CD4-positive, CD25-positive, alpha-beta regulatory T cell (primary cell): ENCODE measurements at regions not wholly inside any gene's neighbourhood (a gene's known extent, or its start where the extent isn't known, plus 50 kb on each side); places are given as distances from the start of the nearest gene placed in this dataset.

Experiments
- ATAC-seq, 2 donors: fragments of 150-1000 bp; cut with Tn5 transposase; one replicate each; pipeline ENCODE4 v1.10.0; 2021; ENCODE audit warnings: low read depth in 2 of 2, moderate number of reproducible peaks in 2 of 2, moderate library complexity in 1 of 2
- DNase-seq, 3 donors: peaks; one replicate each; pipeline versions ENCODE4 v3.0.0 to v3.0.0-alpha.2; 2012 to 2022; ENCODE audit warnings: mixed read lengths in 1 of 3
- H3K27ac ChIP-seq: one replicate; pipeline ENCODE4 v1.7.0; 2013; ENCODE audit warnings: mild to moderate bottlenecking, low read length; ENCODE audit not compliant: insufficient read depth, poor library complexity, severe bottlenecking
- H3K27me3 ChIP-seq: one replicate; pipeline ENCODE4 v1.7.0; 2013; ENCODE audit warnings: low read length; ENCODE audit not compliant: control insufficient read depth, insufficient read depth
- H3K36me3 ChIP-seq: one replicate; pipeline ENCODE4 v1.7.0; 2013; ENCODE audit warnings: mild to moderate bottlenecking, low read length, moderate library complexity; ENCODE audit not compliant: control insufficient read depth, insufficient read depth
- H3K4me1 ChIP-seq: 2 replicates; pipeline ENCODE4 v1.7.0; 2013; ENCODE audit warnings: mild to moderate bottlenecking, low read length; ENCODE audit not compliant: insufficient read depth, control insufficient read depth, poor library complexity, severe bottlenecking
- H3K4me3 ChIP-seq: one replicate; pipeline ENCODE4 v1.7.0; 2013; ENCODE audit warnings: low read depth, mild to moderate bottlenecking, low read length, moderate library complexity
- H3K9me3 ChIP-seq, 2 experiments: 1 replicate in 1 of 2; 2 replicates in 1 of 2; pipeline ENCODE4 v1.7.0; 2013; ENCODE audit warnings: low read length in 2 of 2, mild to moderate bottlenecking in 1 of 2, moderate library complexity in 1 of 2; ENCODE audit not compliant: control insufficient read depth in 2 of 2
- H3K27ac Mint-ChIP-seq, 3 donors: one replicate each; pipeline ENCODE4 v1.8.0; 2020 to 2022; ENCODE audit warnings: mild to moderate bottlenecking in 3 of 3, mixed read lengths in 3 of 3, moderate library complexity in 2 of 3
- H3K27me3 Mint-ChIP-seq: one replicate; pipeline ENCODE4 v1.8.0; 2022; ENCODE audit warnings: mild to moderate bottlenecking, mixed read lengths
- H3K36me3 Mint-ChIP-seq: one replicate; pipeline ENCODE4 v1.8.0; 2020; ENCODE audit warnings: mixed read lengths
- H3K4me1 Mint-ChIP-seq, 4 donors: one replicate each; pipeline ENCODE4 v1.8.0; 2020 to 2022; ENCODE audit warnings: mixed read lengths in 4 of 4, mild to moderate bottlenecking in 1 of 4
- H3K4me3 Mint-ChIP-seq, 4 donors: one replicate each; pipeline ENCODE4 v1.8.0; 2020 to 2022; ENCODE audit warnings: mild to moderate bottlenecking in 4 of 4, mixed read lengths in 4 of 4, moderate library complexity in 3 of 4
- H3K9me3 Mint-ChIP-seq, 7 donors: one replicate each; pipeline ENCODE4 v1.8.0; 2020 to 2022; ENCODE audit warnings: mixed read lengths in 7 of 7, mild to moderate bottlenecking in 3 of 7, moderate library complexity in 2 of 7

- H3K27ac Mint-ChIP-seq: no peak overlapping the region
- H3K9me3 Mint-ChIP-seq: peaks cover 2 to 18% (median 5%) of the 10 kb centered on the region in 7 donors
- H3K27me3 Mint-ChIP-seq: no peaks in the 10 kb centered on the region
- H3K36me3 Mint-ChIP-seq: no peaks in the 10 kb centered on the region
- no peak overlapping the region for H3K4me3 Mint-ChIP-seq
- no peak overlapping the region for H3K4me3 ChIP-seq
- H3K36me3 ChIP-seq: no peaks in the 10 kb centered on the region
- no peak overlapping the region for H3K27ac ChIP-seq
- no peaks in the 10 kb centered on the region for H3K9me3 ChIP-seq
- H3K4me1 Mint-ChIP-seq: no peaks in the 10 kb centered on the region
- H3K4me1 ChIP-seq: no peaks in the 10 kb centered on the region
- H3K27me3 ChIP-seq: no peaks in the 10 kb centered on the region
- no peak for ATAC-seq
- DNase-seq: no peak
Observed at GRCh38 chr6:153781306-153781705, 257.7 kb upstream of the OPRM1 start.

GRCh38 chr6:153780011-153780410 lies 259.0 kb upstream of the OPRM1 start:
- Mint-ChIP-seq H3K4me1 (no peaks in the 10 kb centered on the region), H3K4me3 (no peak overlapping the region), H3K27ac (no peak overlapping the region), H3K27me3 (no peaks in the 10 kb centered on the region), H3K9me3 (peaks cover 0 to 12% (median 7%) of the 10 kb centered on the region in 7 donors), H3K36me3 (no peaks in the 10 kb centered on the region)
- Histone ChIP-seq H3K4me1 (no peaks in the 10 kb centered on the region), H3K36me3 (no peaks in the 10 kb centered on the region), H3K4me3 (no peak overlapping the region), H3K9me3 (no peaks in the 10 kb centered on the region), H3K27ac (no peak overlapping the region), H3K27me3 (no peaks in the 10 kb centered on the region)
- DNase-seq: no peak
- no peak for ATAC-seq

GRCh38 chr6:153778216-153778615 lies 260.8 kb upstream of the OPRM1 start:
- no peak overlapping the region for H3K27ac Mint-ChIP-seq
- no peak overlapping the region for H3K4me3 Mint-ChIP-seq
- Histone ChIP-seq H3K4me3 (no peak overlapping the region), H3K36me3 (no peaks in the 10 kb centered on the region), H3K9me3 (no peaks in the 10 kb centered on the region), H3K27ac (no peak overlapping the region), H3K27me3 (no peaks in the 10 kb centered on the region), H3K4me1 (no peaks in the 10 kb centered on the region)
- no peak for ATAC-seq
- H3K36me3 Mint-ChIP-seq: no peaks in the 10 kb centered on the region
- H3K4me1 Mint-ChIP-seq: no peaks in the 10 kb centered on the region
- no peaks in the 10 kb centered on the region for H3K27me3 Mint-ChIP-seq
- DNase-seq: no peak
- peaks cover 0 to 12% (median 7%) of the 10 kb centered on the region in 7 donors for H3K9me3 Mint-ChIP-seq

GRCh38 chr6:153771577-153771976 lies 267.5 kb upstream of the OPRM1 start:
- Histone ChIP-seq H3K9me3 (no peaks in the 10 kb centered on the region), H3K4me1 (no peaks in the 10 kb centered on the region), H3K36me3 (no peaks in the 10 kb centered on the region), H3K4me3 (no peak overlapping the region), H3K27me3 (no peaks in the 10 kb centered on the region), H3K27ac (no peak overlapping the region)
- Mint-ChIP-seq H3K9me3 (peaks cover 0 to 7% (median 0%) of the 10 kb centered on the region in 7 donors), H3K36me3 (no peaks in the 10 kb centered on the region), H3K4me1 (no peaks in the 10 kb centered on the region), H3K27ac (no peak overlapping the region), H3K27me3 (no peaks in the 10 kb centered on the region), H3K4me3 (no peak overlapping the region)
- DNase-seq (no peak), ATAC-seq (no peak)

- Mint-ChIP-seq H3K9me3 (peaks cover 0 to 8% (median 1%) of the 10 kb centered on the region in 7 donors), H3K4me3 (no peak overlapping the region), H3K27me3 (no peaks in the 10 kb centered on the region), H3K4me1 (no peaks in the 10 kb centered on the region), H3K27ac (no peak overlapping the region), H3K36me3 (no peaks in the 10 kb centered on the region)
- Histone ChIP-seq H3K9me3 (no peaks in the 10 kb centered on the region), H3K27ac (no peak overlapping the region), H3K4me1 (no peaks in the 10 kb centered on the region), H3K27me3 (no peaks in the 10 kb centered on the region), H3K36me3 (no peaks in the 10 kb centered on the region), H3K4me3 (no peak overlapping the region)
- DNase-seq: no peak
- no peak for ATAC-seq
Observed at GRCh38 chr6:153767127-153767526, 271.9 kb upstream of the OPRM1 start.

- H3K4me1 Mint-ChIP-seq: no peaks in the 10 kb centered on the region
- H3K4me3 ChIP-seq: no peak overlapping the region
- no peak overlapping the region for H3K27ac ChIP-seq
- H3K9me3 ChIP-seq: no peaks in the 10 kb centered on the region
- H3K36me3 ChIP-seq: no peaks in the 10 kb centered on the region
- ATAC-seq (no peak), DNase-seq (no peak)
- no peak overlapping the region for H3K4me3 Mint-ChIP-seq
- no peaks in the 10 kb centered on the region for H3K36me3 Mint-ChIP-seq
- no peak overlapping the region for H3K27ac Mint-ChIP-seq
- no peaks in the 10 kb centered on the region for H3K4me1 ChIP-seq
- no peaks in the 10 kb centered on the region for H3K27me3 ChIP-seq
- H3K9me3 Mint-ChIP-seq: peaks cover 0 to 17% (median 0%) of the 10 kb centered on the region in 7 donors
- no peaks in the 10 kb centered on the region for H3K27me3 Mint-ChIP-seq
Observed at GRCh38 chr6:153758516-153758915, 280.5 kb upstream of the OPRM1 start.

- no peaks in the 10 kb centered on the region for H3K27me3 ChIP-seq
- H3K4me1 ChIP-seq: no peaks in the 10 kb centered on the region
- Mint-ChIP-seq H3K27me3 (no peaks in the 10 kb centered on the region), H3K4me3 (no peak overlapping the region), H3K27ac (no peak overlapping the region), H3K36me3 (no peaks in the 10 kb centered on the region), H3K9me3 (peaks cover 0 to 6% (median 2%) of the 10 kb centered on the region in 7 donors), H3K4me1 (no peaks in the 10 kb centered on the region)
- no peaks in the 10 kb centered on the region for H3K36me3 ChIP-seq
- H3K4me3 ChIP-seq: no peak overlapping the region
- H3K9me3 ChIP-seq: no peaks in the 10 kb centered on the region
- no peak for DNase-seq
- H3K27ac ChIP-seq: no peak overlapping the region
- no peak for ATAC-seq
Observed at GRCh38 chr6:153735761-153736160, 303.3 kb upstream of the OPRM1 start.

- H3K4me3 Mint-ChIP-seq: no peak overlapping the region
- H3K4me1 ChIP-seq: no peaks in the 10 kb centered on the region
- DNase-seq (no peak), ATAC-seq (no peak)
- no peaks in the 10 kb centered on the region for H3K36me3 Mint-ChIP-seq
- no peak overlapping the region for H3K27ac Mint-ChIP-seq
- peaks cover 0 to 7% (median 2%) of the 10 kb centered on the region in 7 donors for H3K9me3 Mint-ChIP-seq
- no peak overlapping the region for H3K4me3 ChIP-seq
- H3K36me3 ChIP-seq: no peaks in the 10 kb centered on the region
- H3K27me3 ChIP-seq: no peaks in the 10 kb centered on the region
- no peaks in the 10 kb centered on the region for H3K27me3 Mint-ChIP-seq
- H3K4me1 Mint-ChIP-seq: no peaks in the 10 kb centered on the region
- no peaks in the 10 kb centered on the region for H3K9me3 ChIP-seq
- H3K27ac ChIP-seq: no peak overlapping the region
Observed at GRCh38 chr6:153729189-153729588, 309.9 kb upstream of the OPRM1 start.
